Neural progenitor cell (in vitro differentiated cells): ENCODE measurements at regions not wholly inside any gene's neighbourhood (a gene's known extent, or its start where the extent isn't known, plus 50 kb on each side); places are given as distances from the start of the nearest gene placed in this dataset.

Experiments used
- CTCF ChIP-seq: fragments of 200-600 bp; sonication (generic); IDR thresholded peaks from 2 replicates; pipeline ENCODE4 v1.5.1; 2017; ENCODE audit warnings: antibody characterized with exemption, mild to moderate bottlenecking
- EZH2 ChIP-seq: fragments of 200-600 bp; sonication (generic); IDR thresholded peaks from 2 replicates; pipeline ENCODE4 v1.6.1; 2017; ENCODE audit warnings: antibody characterized with exemption, mild to moderate bottlenecking, moderate library complexity
- EZH2phosphoT487 ChIP-seq: fragments of 200-600 bp; sonication (generic); IDR thresholded peaks from 2 replicates; pipeline ENCODE4 v1.6.1; 2017; ENCODE audit warnings: antibody characterized with exemption

- TF ChIP-seq CTCF (no peak), EZH2 (no peak), EZH2phosphoT487 (no peak)
Observed at GRCh38 chr6:11425431-11425871, 112.1 kb upstream of the TMEM170B start.
